BE2C (cell line): ENCODE measurements at regions not wholly inside any gene's neighbourhood (a gene's known extent, or its start where the extent isn't known, plus 50 kb on each side); places are given as distances from the start of the nearest gene placed in this dataset.

ENCODE experiments used
- DNase-seq: peaks from one replicate; pipeline ENCODE4 v3.0.0-alpha.2; 2020
- H3K27me3 ChIP-seq: fragments of 250-450 bp; sonication (Bioruptor Pico); 2 replicates; pipeline ENCODE4 v1.5.1; 2020; ENCODE audit warnings: mild to moderate bottlenecking
- H3K36me3 ChIP-seq: fragments of 250-450 bp; sonication (Bioruptor Pico); 2 replicates; pipeline ENCODE4 v1.5.1; 2020; ENCODE audit warnings: mild to moderate bottlenecking
- H3K4me1 ChIP-seq: fragments of 250-450 bp; sonication (Bioruptor Pico); 2 replicates; pipeline ENCODE4 v1.5.1; 2020
- H3K4me3 ChIP-seq: 2 replicates; pipeline ENCODE4 v1.5.1; 2011; ENCODE audit warnings: low read depth, low read length
- H3K9me3 ChIP-seq: fragments of 250-450 bp; sonication (Bioruptor Pico); 2 replicates; pipeline ENCODE4 v1.5.1; 2020
- CTCF ChIP-seq: IDR thresholded peaks from 2 replicates; pipeline ENCODE4 v1.5.1; 2012; ENCODE audit warnings: mild to moderate bottlenecking, low read depth, low read length

DNA sequence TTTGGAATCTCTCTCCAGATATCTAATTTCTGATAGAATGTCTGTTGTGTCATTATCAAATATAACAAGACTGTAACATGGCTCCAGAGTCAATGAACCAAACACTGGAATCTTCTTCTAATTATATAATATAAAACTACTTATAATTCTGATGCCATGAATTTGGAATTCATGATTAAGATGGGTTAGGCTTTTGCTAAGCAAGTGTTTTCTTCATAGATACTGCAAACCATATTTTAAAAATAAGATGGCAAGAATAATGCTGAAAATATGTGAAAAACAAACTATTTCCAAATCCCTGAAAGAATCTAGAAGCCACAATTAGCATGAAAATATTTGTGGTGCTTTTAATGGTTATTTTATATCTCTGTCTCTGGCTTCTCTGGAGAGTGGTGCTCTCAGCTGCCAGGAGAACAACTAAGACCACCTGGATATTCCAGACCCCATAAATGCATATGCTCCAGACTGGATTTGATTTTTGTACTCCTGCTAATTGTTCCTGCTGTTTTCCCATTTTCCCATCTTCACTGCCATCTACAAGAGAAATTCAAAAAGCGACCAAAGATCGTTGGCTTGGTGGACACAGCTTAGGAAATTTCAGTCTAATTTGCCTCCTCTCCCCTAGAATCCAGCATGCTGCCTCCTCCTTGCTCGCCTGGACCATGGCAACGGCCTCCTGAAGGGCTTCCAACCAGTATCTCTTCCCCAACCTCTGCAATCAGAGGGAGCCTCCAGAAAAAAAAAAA is 418.9 kb downstream of the SETD4 start:
- H3K36me3 ChIP-seq, result no peaks in the 10 kb centered on the region
- no peak overlapping the region for H3K4me3 ChIP-seq
- TF ChIP-seq CTCF, result no peak
- H3K27me3 ChIP-seq, result no peaks in the 10 kb centered on the region
- no peak for DNase-seq
- no peaks in the 10 kb centered on the region; the same call in 1 of the 2 replicates for H3K9me3 ChIP-seq
- no peaks in the 10 kb centered on the region for H3K4me1 ChIP-seq

DNA sequence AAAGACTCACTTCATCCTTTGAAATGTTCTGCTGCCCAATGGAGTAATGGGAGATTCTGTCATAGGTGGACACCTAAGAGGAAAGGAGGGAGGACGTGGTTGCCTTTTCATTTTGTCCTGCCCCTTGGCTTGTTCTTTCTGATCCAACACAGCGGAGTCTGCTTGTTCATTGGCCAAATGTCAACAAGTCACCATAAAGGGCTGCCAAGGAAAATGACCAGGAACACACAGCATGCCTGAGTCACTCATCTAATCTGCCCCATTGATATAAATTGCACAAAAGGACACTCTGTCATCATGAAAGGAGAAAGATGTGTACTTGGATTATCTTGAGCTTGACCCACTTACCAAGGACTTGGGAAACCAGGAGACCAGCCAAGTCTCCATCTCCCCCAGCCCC is 422.9 kb downstream of the SETD4 start:
- Histone ChIP-seq H3K36me3 (no peaks in the 10 kb centered on the region), H3K4me3 (no peak overlapping the region), H3K27me3 (no peaks in the 10 kb centered on the region), H3K9me3 (no peaks in the 10 kb centered on the region), H3K4me1 (no peaks in the 10 kb centered on the region)
- no peak for DNase-seq
- no peak for TF ChIP-seq CTCF

- DNase-seq, result no peak
- H3K4me1 ChIP-seq, result no peaks in the 10 kb centered on the region
- H3K9me3 ChIP-seq, result no peaks in the 10 kb centered on the region
- H3K27me3 ChIP-seq, result no peaks in the 10 kb centered on the region
- H3K4me3 ChIP-seq, result no peak overlapping the region
- no peaks in the 10 kb centered on the region for H3K36me3 ChIP-seq
- TF ChIP-seq CTCF, result no peak
These were observed 424.3 kb downstream of the SETD4 start for GRCh38 chr21:35635994-35636393.

- Histone ChIP-seq H3K9me3 (no peaks in the 10 kb centered on the region), H3K4me1 (no peaks in the 10 kb centered on the region), H3K27me3 (no peaks in the 10 kb centered on the region), H3K36me3 (no peaks in the 10 kb centered on the region), H3K4me3 (no peak overlapping the region)
- TF ChIP-seq CTCF, result no peak
- DNase-seq, result no peak
These were observed 425.1 kb downstream of the SETD4 start for GRCh38 chr21:35635261-35635660.

DNA sequence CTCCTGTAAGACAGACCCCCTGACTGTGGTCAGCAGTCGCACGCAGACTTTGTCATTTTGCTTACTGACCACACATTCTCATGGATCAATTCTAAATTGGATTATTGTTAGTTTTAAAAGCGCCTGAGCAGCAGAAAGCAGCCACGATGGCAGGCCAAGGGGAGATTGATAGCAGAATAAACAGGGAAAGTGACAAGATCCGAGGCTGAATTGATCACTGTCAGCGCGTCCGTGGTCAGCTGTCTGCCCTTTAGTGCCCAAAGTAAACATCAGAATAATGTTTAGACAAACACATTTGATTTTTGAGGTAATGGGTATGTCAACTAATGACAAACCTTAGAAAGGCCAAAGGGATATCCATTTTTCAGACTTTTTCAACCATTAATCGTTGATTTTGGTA is 426.8 kb downstream of the SETD4 start:
- H3K9me3 ChIP-seq, result no peaks in the 10 kb centered on the region
- no peaks in the 10 kb centered on the region for H3K27me3 ChIP-seq
- TF ChIP-seq CTCF, result no peak
- H3K4me3 ChIP-seq, result no peak overlapping the region
- no peak for DNase-seq
- H3K4me1 ChIP-seq, result no peaks in the 10 kb centered on the region
- no peaks in the 10 kb centered on the region for H3K36me3 ChIP-seq

- Histone ChIP-seq H3K9me3 (no peaks in the 10 kb centered on the region), H3K27me3 (no peaks in the 10 kb centered on the region), H3K36me3 (no peaks in the 10 kb centered on the region), H3K4me3 (no peak overlapping the region), H3K4me1 (no peaks in the 10 kb centered on the region)
- no peak for DNase-seq
- TF ChIP-seq CTCF, result no peak
These were observed 427.6 kb downstream of the SETD4 start for GRCh38 chr21:35632711-35633110.
